GM12878 (cell line): ENCODE measurements at regions not wholly inside any gene's neighbourhood (a gene's known extent, or its start where the extent isn't known, plus 50 kb on each side); places are given as distances from the start of the nearest gene placed in this dataset.

Experiments
- ATAC-seq: fragments of 200-7000 bp; cut with Tn5 transposase; 3 replicates; pipeline ENCODE4 v1.9.1; 2020; ENCODE audit warnings: mild to moderate bottlenecking, moderate library complexity
- BruUV-seq: library from RNA; stranded (reverse); fragments of 400-500 nt; replicated peaks from 2 replicates; lab custom pipeline; 2021; lab: Mats Ljungman, UMichigan
- CTCF ChIA-PET: fragments of 300-600 bp; sonication (Branson Sonifier 250); formaldehyde crosslinking; extraction: SDS; loops from one replicate; lab custom pipeline; 2021; ENCODE audit warnings: inconsistent platforms; lab: Yijun Ruan, JAX
- POLR2A ChIA-PET: fragments of 350-600 bp; formaldehyde crosslinking; extraction: SDS; loops from one replicate; lab custom pipeline; 2021; ENCODE audit warnings: inconsistent platforms; lab: Charles Lee
- RAD21 ChIA-PET: fragments of 300-600 bp; sonication (Branson Sonifier 250); formaldehyde crosslinking; loops from one replicate; lab custom pipeline; 2023; ENCODE audit warnings: antibody characterized with exemption; ENCODE audit not compliant: unreplicated experiment; lab: Charles Lee
- SMC1A ChIA-PET: fragments of 300-600 bp; sonication (Branson Sonifier 250); formaldehyde crosslinking; loops from one replicate; lab custom pipeline; 2023; ENCODE audit not compliant: unreplicated experiment, uncharacterized antibody; lab: Charles Lee
- DNase-seq: peaks from one replicate; pipeline ENCODE4 v3.0.0-alpha.2; 2011; ENCODE audit warnings: low read depth, low spot score
- FAIRE-seq: peaks from 3 replicates; lab custom pipeline; 2011; peaks lifted over from hg19 to GRCh38; lab: Jason Lieb, UNC
- H2AFZ ChIP-seq: 2 replicates; pipeline ENCODE4 v1.6.0; 2011; ENCODE audit warnings: low read depth, low read length, control low read depth; ENCODE audit not compliant: control insufficient read depth
- H3K27ac ChIP-seq: 2 replicates; pipeline ENCODE4 v1.5.1; 2011; ENCODE audit warnings: control low read depth; ENCODE audit not compliant: control insufficient read depth, insufficient read depth
- H3K27me3 ChIP-seq, 2 experiments: replicated peaks in 1 of 2; 2 replicates each; pipeline versions ENCODE4 v1.6.0 to v1.6.1; 2011; ENCODE audit warnings: low read length in 1 of 2; ENCODE audit not compliant: control insufficient read depth in 2 of 2, insufficient read depth in 2 of 2
- H3K36me3 ChIP-seq, 2 experiments: 2 replicates each; pipeline ENCODE4 v1.5.1; 2011; ENCODE audit warnings: low read length in 1 of 2; ENCODE audit not compliant: control insufficient read depth in 2 of 2, insufficient read depth in 2 of 2
- H3K4me1 ChIP-seq: 2 replicates; pipeline ENCODE4 v1.6.1; 2011; ENCODE audit warnings: mild to moderate bottlenecking, low read length, moderate library complexity, mixed read lengths; ENCODE audit not compliant: control insufficient read depth, insufficient read depth
- H3K4me2 ChIP-seq: 2 replicates; pipeline ENCODE4 v1.6.0; 2011; ENCODE audit warnings: control low read depth; ENCODE audit not compliant: control insufficient read depth, insufficient read depth
- H3K4me3 ChIP-seq: fragments of 200-600 bp; sonication (generic); 2 replicates; pipeline ENCODE4 v1.5.1; 2016
- H3K79me2 ChIP-seq: 2 replicates; pipeline ENCODE4 v1.6.0; 2011; ENCODE audit warnings: low read length; ENCODE audit not compliant: control insufficient read depth, insufficient read depth
- H3K9ac ChIP-seq: 2 replicates; pipeline ENCODE4 v1.8.0; 2011; ENCODE audit warnings: low read length, control low read depth, mixed read lengths; ENCODE audit not compliant: control insufficient read depth, insufficient read depth
- H3K9me3 ChIP-seq: replicated peaks from 3 replicates; pipeline ENCODE4 v1.5.1; 2011; ENCODE audit warnings: mild to moderate bottlenecking, low read length; ENCODE audit not compliant: control insufficient read depth, insufficient read depth
- H4K20me1 ChIP-seq: 2 replicates; pipeline ENCODE4 v1.6.0; 2011; ENCODE audit not compliant: control insufficient read depth, insufficient read depth
- CHD1 ChIP-seq: IDR thresholded peaks from 2 replicates; pipeline ENCODE4 v1.6.1; 2012; ENCODE audit warnings: low read depth, low read length, improper control_type of control experiment
- CHD4 ChIP-seq: fragments of 200-600 bp; sonication (generic); IDR thresholded peaks from 2 replicates; pipeline ENCODE4 v1.6.1; 2016; ENCODE audit warnings: mild to moderate bottlenecking
- MTA2 ChIP-seq: fragments of 450-650 bp; IDR thresholded peaks from 2 replicates; pipeline ENCODE4 v1.6.1; 2016; ENCODE audit warnings: low read depth, mild to moderate bottlenecking, moderate library complexity
- PAX5 ChIP-seq: IDR thresholded peaks from 2 replicates; pipeline ENCODE4 v1.6.1; 2011; ENCODE audit warnings: low read depth, low read length, borderline replicate concordance
- ZSCAN29 ChIP-seq: fragments of 450-650 bp; IDR thresholded peaks from 2 replicates; pipeline ENCODE4 v1.6.1; 2017; ENCODE audit warnings: mild to moderate bottlenecking, moderate library complexity
- WGBS: methylation state at CpG from one replicate; pipeline ENCODE4 v1.1.6; 2016; ENCODE audit warnings: low lambda C conversion rate; ENCODE audit not compliant: insufficient replicate concordance, insufficient coverage; ENCODE audit errors: missing lambda C conversion rate; 5-methylcytosine and 5-hydroxymethylcytosine counted together
- in situ Hi-C: fragments of 300-500 bp; cut with MboI; formaldehyde crosslinking; loops from 9 replicates; pipeline ENCODE4 v1.14.3; 2018; ENCODE audit warnings: mixed read lengths
- intact Hi-C: fragments of 100-400 bp; cut with micrococcal nuclease; formaldehyde crosslinking; loops from one replicate; pipeline ENCODE4 v1.14.2; 2022; ENCODE audit not compliant: unreplicated experiment
- TF ChIP-seq, protein P1 (sequence below): fragments of 450-650 bp; formaldehyde crosslinking; IDR thresholded peaks from 2 replicates; pipeline ENCODE4 v1.4.0; 2022; ENCODE audit warnings: mild to moderate bottlenecking, moderate library complexity

GRCh38 chr2:8448824-8449556 is 232.9 kb upstream of the ID2 start:
- Histone ChIP-seq H3K27ac (no peak overlapping the region), H3K36me3 (no peaks in the 10 kb centered on the region), H3K4me1 (no peaks in the 10 kb centered on the region), H3K9me3 (no peaks in the 10 kb centered on the region), H3K27me3 (no peaks in the 10 kb centered on the region), H3K4me2 (no peak overlapping the region), H3K9ac (no peak overlapping the region), H2AFZ (no peak overlapping the region), H3K79me2 (no peaks in the 10 kb centered on the region), H3K4me3 (no peak overlapping the region), H4K20me1 (no peaks in the 10 kb centered on the region)
- no peak for DNase-seq
- no peak for ATAC-seq
- intact Hi-C loops: no loop called here
- ChIA-PET SMC1A (interaction anchor here (1.0 to 1.3 kb wide), 3 partner anchors 21 to 103 kb away, joined by 3 to 5 read pairs (median 3); no protein-coding TSS in a partner anchor), CTCF (no interaction called here), RAD21 (no interaction called here), POLR2A (interaction anchor here (0.6 to 1.3 kb wide), 3 partner anchors 10 to 19 kb away, joined by 3 to 7 read pairs (median 5); no protein-coding TSS in a partner anchor)
- TF ChIP-seq, protein P1, sequence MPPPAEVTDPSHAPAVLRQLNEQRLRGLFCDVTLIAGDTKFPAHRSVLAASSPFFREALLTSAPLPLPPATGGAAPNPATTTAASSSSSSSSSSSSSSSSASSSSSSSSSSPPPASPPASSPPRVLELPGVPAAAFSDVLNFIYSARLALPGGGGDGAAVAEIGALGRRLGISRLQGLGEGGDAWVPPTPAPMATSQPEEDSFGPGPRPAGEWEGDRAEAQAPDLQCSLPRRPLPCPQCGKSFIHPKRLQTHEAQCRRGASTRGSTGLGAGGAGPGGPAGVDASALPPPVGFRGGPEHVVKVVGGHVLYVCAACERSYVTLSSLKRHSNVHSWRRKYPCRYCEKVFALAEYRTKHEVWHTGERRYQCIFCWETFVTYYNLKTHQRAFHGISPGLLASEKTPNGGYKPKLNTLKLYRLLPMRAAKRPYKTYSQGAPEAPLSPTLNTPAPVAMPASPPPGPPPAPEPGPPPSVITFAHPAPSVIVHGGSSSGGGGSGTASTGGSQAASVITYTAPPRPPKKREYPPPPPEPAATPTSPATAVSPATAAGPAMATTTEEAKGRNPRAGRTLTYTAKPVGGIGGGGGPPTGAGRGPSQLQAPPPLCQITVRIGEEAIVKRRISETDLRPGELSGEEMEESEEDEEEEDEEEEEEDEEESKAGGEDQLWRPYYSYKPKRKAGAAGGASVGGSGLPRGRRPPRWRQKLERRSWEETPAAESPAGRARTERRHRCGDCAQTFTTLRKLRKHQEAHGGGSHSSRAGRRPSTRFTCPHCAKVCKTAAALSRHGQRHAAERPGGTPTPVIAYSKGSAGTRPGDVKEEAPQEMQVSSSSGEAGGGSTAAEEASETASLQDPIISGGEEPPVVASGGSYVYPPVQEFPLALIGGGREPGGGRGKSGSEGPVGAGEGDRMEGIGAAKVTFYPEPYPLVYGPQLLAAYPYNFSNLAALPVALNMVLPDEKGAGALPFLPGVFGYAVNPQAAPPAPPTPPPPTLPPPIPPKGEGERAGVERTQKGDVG (CRISPR knock-in tag): no peak
- TF ChIP-seq MTA2: no peak
- TF ChIP-seq ZSCAN29: no peak
- no peak for TF ChIP-seq PAX5
- TF ChIP-seq CHD1: no peak
- no peak for TF ChIP-seq CHD4
- BruUV-seq: no TSS peak
- in situ Hi-C loops: no loop called here
- FAIRE-seq: no peak
- 46% methylated on average over 10 of the region's 10 CpGs for WGBS
